HCT116 (cell line): ENCODE measurements at regions not wholly inside any gene's neighbourhood (a gene's known extent, or its start where the extent isn't known, plus 50 kb on each side); places are given as distances from the start of the nearest gene placed in this dataset.

ENCODE experiments used
- ATAC-seq: fragments of 200-7000 bp; cut with Tn5 transposase; 2 replicates; pipeline ENCODE4 v1.9.1; 2020; ENCODE audit warnings: mild to moderate bottlenecking, moderate library complexity
- BruUV-seq: library from RNA; stranded (reverse); fragments of 400-500 nt; replicated peaks from 2 replicates; lab custom pipeline; 2021; lab: Mats Ljungman, UMichigan
- CTCF ChIA-PET: fragments of 300-600 bp; sonication (Branson Sonifier 250); formaldehyde crosslinking; loops from one replicate; lab custom pipeline; 2021; ENCODE audit warnings: antibody characterized with exemption; lab: Charles Lee
- POLR2A ChIA-PET: fragments of 300-600, 350-600 bp; sonication (Branson Sonifier 250); formaldehyde crosslinking; loops from one replicate; lab custom pipeline; 2021; ENCODE audit warnings: antibody characterized with exemption; lab: Charles Lee
- RAD21 ChIA-PET, 2 experiments: fragments of 300-600 bp; sonication (Branson Sonifier 250); formaldehyde crosslinking; loops; one replicate each; lab custom pipeline; 2023; ENCODE audit warnings: low total read pairs in 2 of 2; ENCODE audit not compliant: uncharacterized antibody in 2 of 2, unreplicated experiment in 2 of 2, low non-redundant PET in 1 of 2; lab: Charles Lee
- DNase-seq: peaks from one replicate; pipeline ENCODE4 v3.0.0-alpha.2; 2010; ENCODE audit warnings: low read depth, low spot score
- H2AFZ ChIP-seq: fragments of 200-600 bp; shearing (Covaris generic), sonication (generic); 2 replicates; pipeline ENCODE4 v1.6.1; 2017; ENCODE audit warnings: low read depth, mixed run types, mixed read lengths, antibody characterized with exemption, low read length; ENCODE audit not compliant: poor library complexity, severe bottlenecking
- H3K27ac ChIP-seq: 2 replicates; pipeline ENCODE4 v1.5.1; 2012; ENCODE audit warnings: low read depth, low read length
- H3K27me3 ChIP-seq: fragments of 200-600 bp; sonication (generic); 2 replicates; pipeline ENCODE4 v1.6.1; 2016; ENCODE audit warnings: mixed run types, low read length, mixed read lengths; ENCODE audit not compliant: insufficient read depth
- H3K36me3 ChIP-seq, 2 experiments: fragments of 200-500 bp in 1 of 2; fragments of 200-600 bp in 1 of 2; sonication (Bioruptor generic) in 1 of 2; sonication (generic) in 1 of 2; 2 replicates each; pipeline versions ENCODE4 v1.5.1 to v1.6.1; 2014 to 2016; ENCODE audit warnings: low read length in 2 of 2, inconsistent platforms in 1 of 2, mixed read lengths in 1 of 2, mixed run types in 1 of 2; ENCODE audit not compliant: insufficient read depth in 2 of 2, control insufficient read depth in 1 of 2
- H3K4me1 ChIP-seq, 2 experiments: fragments of 200-600 bp in 1 of 2; sonication (generic) in 1 of 2; 2 replicates each; pipeline versions ENCODE4 v1.5.1 to v1.6.1; 2012 to 2017; ENCODE audit warnings: low read length in 2 of 2, inconsistent platforms in 1 of 2, mild to moderate bottlenecking in 1 of 2, mixed read lengths in 1 of 2, mixed run types in 1 of 2, moderate library complexity in 1 of 2; ENCODE audit not compliant: insufficient read depth in 2 of 2, control insufficient read depth in 1 of 2
- H3K4me2 ChIP-seq: fragments of 200-600 bp; sonication (generic); 2 replicates; pipeline ENCODE4 v1.6.1; 2017; ENCODE audit warnings: mixed run types, low read length, mixed read lengths
- H3K4me3 ChIP-seq, 2 experiments: fragments of 200-600 bp in 1 of 2; sonication (generic) in 1 of 2; replicated peaks in 1 of 2; 2 replicates each; pipeline ENCODE4 v1.5.1; 2011 to 2016; ENCODE audit warnings: low read length in 2 of 2, control low read depth in 1 of 2, low read depth in 1 of 2, mild to moderate bottlenecking in 1 of 2, mixed read lengths in 1 of 2, mixed run types in 1 of 2
- H3K79me2 ChIP-seq: fragments of 200-600 bp; sonication (generic); 2 replicates; pipeline ENCODE4 v1.6.1; 2017; ENCODE audit warnings: mild to moderate bottlenecking, mixed run types, low read length, moderate library complexity, mixed read lengths; ENCODE audit not compliant: insufficient read depth
- H3K9ac ChIP-seq: fragments of 200-600 bp; sonication (generic); 2 replicates; pipeline ENCODE4 v1.6.1; 2016; ENCODE audit warnings: low read length, mixed read lengths
- H3K9me2 ChIP-seq: fragments of 200-600 bp; sonication (generic), shearing (Covaris generic); 2 replicates; pipeline ENCODE4 v1.6.1; 2017; ENCODE audit warnings: mixed run types, mild to moderate bottlenecking, moderate library complexity; ENCODE audit not compliant: insufficient read depth
- H3K9me3 ChIP-seq, 2 experiments: fragments of 200-500 bp in 1 of 2; fragments of 200-600 bp in 1 of 2; sonication (Bioruptor generic) in 1 of 2; sonication (generic) in 1 of 2; 2 replicates each; pipeline ENCODE4 v1.6.1; 2014 to 2017; ENCODE audit warnings: low read length in 2 of 2, mixed read lengths in 2 of 2, inconsistent platforms in 1 of 2, low read depth in 1 of 2, mild to moderate bottlenecking in 1 of 2, mixed run types in 1 of 2, moderate library complexity in 1 of 2; ENCODE audit not compliant: control insufficient read depth in 1 of 2, insufficient read depth in 1 of 2
- H4K20me1 ChIP-seq: fragments of 200-600 bp; sonication (generic), shearing (Covaris generic); 2 replicates; pipeline ENCODE4 v1.6.1; 2017; ENCODE audit warnings: mixed run types, mild to moderate bottlenecking, moderate library complexity; ENCODE audit not compliant: insufficient read depth
- ATF3 ChIP-seq: IDR thresholded peaks from 2 replicates; pipeline ENCODE4 v1.6.1; 2012
- CTCF ChIP-seq, 3 experiments: fragments of 200-600 bp in 1 of 3; sonication (generic) in 1 of 3; IDR thresholded peaks in 2 of 3; conservative IDR thresholded peaks in 1 of 3; 2 replicates each; pipeline ENCODE4 v1.5.1; 2012 to 2017; ENCODE audit warnings: low read depth in 2 of 3, low read length in 2 of 3, antibody characterized with exemption in 1 of 3, borderline replicate concordance in 1 of 3, control low read depth in 1 of 3, mild to moderate bottlenecking in 1 of 3, mixed read lengths in 1 of 3, mixed run types in 1 of 3, moderate library complexity in 1 of 3; ENCODE audit not compliant: insufficient read depth in 1 of 3
- EGR1 ChIP-seq: IDR thresholded peaks from 2 replicates; pipeline ENCODE4 v1.6.1; 2012; ENCODE audit warnings: low read depth
- ELF1 ChIP-seq: IDR thresholded peaks from 2 replicates; pipeline ENCODE4 v1.6.1; 2012; ENCODE audit warnings: low read depth, borderline replicate concordance
- POLR2AphosphoS5 ChIP-seq: IDR thresholded peaks from 2 replicates; pipeline ENCODE4 v1.6.1; 2011; ENCODE audit warnings: mild to moderate bottlenecking, low read depth, low read length, moderate library complexity
- RAD21 ChIP-seq: IDR thresholded peaks from 2 replicates; pipeline ENCODE4 v1.6.1; 2012; ENCODE audit warnings: low read depth, mild to moderate bottlenecking
- REST ChIP-seq: IDR thresholded peaks from 2 replicates; pipeline ENCODE4 v1.6.1; 2012; ENCODE audit warnings: low read depth
- SP1 ChIP-seq: IDR thresholded peaks from 2 replicates; pipeline ENCODE4 v1.6.1; 2012; ENCODE audit warnings: low read depth
- TCF7L2 ChIP-seq: IDR thresholded peaks from 2 replicates; pipeline ENCODE4 v1.7.0; 2011; ENCODE audit warnings: borderline replicate concordance, inconsistent platforms; ENCODE audit not compliant: insufficient read depth, insufficient read length; ENCODE audit errors: extremely low read depth
- ZBTB33 ChIP-seq: IDR thresholded peaks from 2 replicates; pipeline ENCODE4 v1.6.1; 2011; ENCODE audit warnings: mild to moderate bottlenecking, low read length, moderate library complexity; ENCODE audit not compliant: insufficient replicate concordance; ENCODE audit errors: extremely low read depth
- ZFX ChIP-seq: fragments of 450-650 bp; IDR thresholded peaks from 2 replicates; pipeline ENCODE4 v1.6.1; 2017
- ZNF274 ChIP-seq: fragments of 200-500 bp; sonication (Bioruptor generic); IDR thresholded peaks from 2 replicates; pipeline ENCODE4 v1.6.1; 2014; ENCODE audit warnings: mild to moderate bottlenecking, low read depth, low read length, inconsistent platforms
- intact Hi-C: fragments of 100-400 bp; cut with micrococcal nuclease; formaldehyde crosslinking; loops from 2 replicates; pipeline ENCODE4 v1.10.0; 2022

GRCh38 chr15:29589416-29589815, 232.9 kb downstream of the TJP1 start:
- H3K4me2 ChIP-seq, result no peak overlapping the region
- no TSS peak for BruUV-seq
- H3K9ac ChIP-seq, result no peak overlapping the region
- no peaks in the 10 kb centered on the region for H3K9me3 ChIP-seq
- ATAC-seq (no peak), DNase-seq (no peak)
- no peak overlapping the region for H3K4me3 ChIP-seq
- H3K27ac ChIP-seq, result no peak overlapping the region
- H3K36me3 ChIP-seq, result no peaks in the 10 kb centered on the region
- H3K27me3 ChIP-seq, result no peaks in the 10 kb centered on the region; the same call in 1 of the 2 replicates
- POLR2A ChIA-PET, result no interaction called here
- TF ChIP-seq ATF3 (no peak), SP1 (no peak), CTCF (IDR thresholded peaks at IDR 0.05 in 2 of 3, conservative IDR thresholded peaks at IDR 0.05 in 1 of 3; ENCODE audit: borderline replicate concordance in 1 of 3, insufficient read depth in 1 of 3, low read depth in 2 of 3, low read length in 2 of 3) (no peak), EGR1 (no peak), POLR2AphosphoS5 (no peak), ZFX (no peak), REST (no peak), RAD21 (no peak), ELF1 (no peak), TCF7L2 (no peak), ZNF274 (no peak), ZBTB33 (no peak)
- no peaks in the 10 kb centered on the region for H3K9me2 ChIP-seq
- no peaks in the 10 kb centered on the region for H4K20me1 ChIP-seq
- H2AFZ ChIP-seq, result no peak overlapping the region
- H3K4me1 ChIP-seq, result no peaks in the 10 kb centered on the region
- RAD21 ChIA-PET, result no interaction called here
- intact Hi-C loops, result no loop called here
- H3K79me2 ChIP-seq, result no peaks in the 10 kb centered on the region
- CTCF ChIA-PET, result no interaction called here
